NCI-H226 (cell line): ENCODE measurements at regions not wholly inside any gene's neighbourhood (a gene's known extent, or its start where the extent isn't known, plus 50 kb on each side); places are given as distances from the start of the nearest gene placed in this dataset.
A peak's percentile ranks its signal among the peaks of the same experiment; 100 is the strongest.
"Not testable (repeated sequence)": the region's sequence is repeated elsewhere in the genome, so short reads cannot be mapped to it uniquely, and the experiment has no call there.

Experiments used
- DNase-seq: peaks from one replicate; pipeline ENCODE4 v3.0.0-alpha.2; 2015

DNA sequence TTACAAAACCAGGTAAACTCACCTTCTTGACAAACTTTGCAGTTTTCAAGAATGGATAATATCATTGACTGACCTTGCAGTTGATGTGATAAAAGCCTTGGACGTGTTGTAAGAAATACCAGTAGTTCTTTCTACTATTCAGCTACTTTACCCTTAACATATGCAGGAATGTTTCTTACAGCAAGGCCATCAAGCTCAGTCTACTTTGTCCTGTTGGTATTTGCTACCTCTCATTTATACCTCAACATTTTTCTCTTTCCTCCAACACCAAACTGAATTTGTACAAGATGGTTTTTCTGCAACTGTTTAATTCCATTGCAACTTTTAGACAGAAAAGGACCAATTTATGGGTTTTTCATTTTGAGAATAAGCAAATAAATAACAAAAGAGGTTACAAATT, 147.4 kb upstream of the BCHE start:
- DNase-seq: no peak

GRCh38 chr3:165983284-165983683, 146.1 kb upstream of the BCHE start:
- peak; percentile 12 for DNase-seq

- DNase-seq: no peak
Measured at GRCh38 chr3:165981318-165981717, 144.1 kb upstream of the BCHE start.

DNA sequence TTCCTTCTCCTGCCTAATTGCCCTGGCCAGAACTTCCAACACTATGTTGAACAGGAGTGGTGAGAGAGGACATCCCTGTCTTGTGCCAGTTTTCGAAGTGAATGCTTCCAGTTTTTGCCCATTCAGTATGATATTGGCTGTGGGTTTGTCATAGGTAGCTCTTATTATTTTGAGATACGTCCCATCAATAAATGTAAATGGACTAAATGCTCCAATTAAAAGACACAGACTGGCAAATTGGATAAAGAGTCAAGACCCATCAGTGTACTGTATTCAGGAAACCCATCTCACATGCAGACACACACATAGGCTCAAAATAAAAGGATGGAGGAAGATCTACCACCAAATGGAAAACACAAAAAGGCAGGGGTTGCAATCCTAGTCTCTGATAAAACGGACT, 123.6 kb upstream of the BCHE start:
- not testable (repeated sequence) for DNase-seq

GRCh38 chr3:165954171-165954570, 116.9 kb upstream of the BCHE start:
- DNase-seq: no peak

- no peak for DNase-seq
Measured at GRCh38 chr3:165946360-165946759, 109.1 kb upstream of the BCHE start.

DNA sequence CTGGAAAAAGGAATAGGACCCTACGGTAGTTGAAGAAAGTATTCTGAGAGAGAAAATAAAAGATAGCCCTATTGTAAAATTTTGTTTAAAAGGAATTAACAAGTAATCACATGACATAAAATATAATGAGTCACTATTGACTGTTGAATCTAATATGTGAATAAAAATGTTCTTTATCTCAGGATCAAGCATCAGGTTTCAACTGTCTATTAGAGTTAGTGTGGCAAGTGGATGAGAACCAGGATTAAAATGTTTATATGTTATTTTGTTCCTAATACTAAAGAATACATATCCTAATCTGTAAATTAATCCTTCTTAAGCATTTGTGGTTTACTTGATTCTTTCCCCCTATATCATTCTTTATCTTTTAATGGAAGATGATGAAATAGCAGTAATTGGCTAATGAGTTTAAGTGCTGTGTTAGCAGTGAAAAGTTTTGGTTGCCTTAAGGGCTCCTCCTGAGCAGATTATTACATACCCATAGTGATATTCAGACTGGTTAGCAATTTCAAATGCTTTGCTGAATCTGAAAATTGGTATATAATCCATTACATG, 101.8 kb upstream of the BCHE start:
- no peak for DNase-seq

- not testable (repeated sequence) for DNase-seq
Measured at GRCh38 chr3:165936081-165936480, 98.9 kb upstream of the BCHE start.

GRCh38 chr3:165924301-165924791, 87.1 kb upstream of the BCHE start:
- DNase-seq: not testable (repeated sequence)

DNA sequence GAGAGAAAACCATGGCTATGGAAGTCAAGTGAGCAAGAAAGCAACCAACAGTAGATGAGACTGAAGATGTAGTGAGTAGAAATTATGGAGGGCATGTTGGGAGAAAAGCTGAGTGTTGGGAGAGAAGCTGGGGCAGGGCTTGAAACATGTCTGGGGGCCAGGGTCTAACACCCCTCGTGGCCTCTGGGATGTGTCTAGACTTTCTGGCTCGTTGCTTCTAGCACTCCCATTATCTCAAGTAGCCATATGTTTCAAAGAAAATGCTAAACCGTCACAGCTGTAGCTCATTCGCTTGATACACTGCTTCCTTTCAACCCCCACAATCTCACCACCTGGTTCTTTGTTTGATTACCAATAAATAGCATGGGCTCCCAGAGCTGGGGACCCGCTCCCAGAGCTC, 83.8 kb upstream of the BCHE start:
- no peak for DNase-seq

GRCh38 chr3:165919284-165919683, 82.1 kb upstream of the BCHE start:
- no peak for DNase-seq

GRCh38 chr3:165918657-165918979, 81.4 kb upstream of the BCHE start:
- no peak for DNase-seq

DNA sequence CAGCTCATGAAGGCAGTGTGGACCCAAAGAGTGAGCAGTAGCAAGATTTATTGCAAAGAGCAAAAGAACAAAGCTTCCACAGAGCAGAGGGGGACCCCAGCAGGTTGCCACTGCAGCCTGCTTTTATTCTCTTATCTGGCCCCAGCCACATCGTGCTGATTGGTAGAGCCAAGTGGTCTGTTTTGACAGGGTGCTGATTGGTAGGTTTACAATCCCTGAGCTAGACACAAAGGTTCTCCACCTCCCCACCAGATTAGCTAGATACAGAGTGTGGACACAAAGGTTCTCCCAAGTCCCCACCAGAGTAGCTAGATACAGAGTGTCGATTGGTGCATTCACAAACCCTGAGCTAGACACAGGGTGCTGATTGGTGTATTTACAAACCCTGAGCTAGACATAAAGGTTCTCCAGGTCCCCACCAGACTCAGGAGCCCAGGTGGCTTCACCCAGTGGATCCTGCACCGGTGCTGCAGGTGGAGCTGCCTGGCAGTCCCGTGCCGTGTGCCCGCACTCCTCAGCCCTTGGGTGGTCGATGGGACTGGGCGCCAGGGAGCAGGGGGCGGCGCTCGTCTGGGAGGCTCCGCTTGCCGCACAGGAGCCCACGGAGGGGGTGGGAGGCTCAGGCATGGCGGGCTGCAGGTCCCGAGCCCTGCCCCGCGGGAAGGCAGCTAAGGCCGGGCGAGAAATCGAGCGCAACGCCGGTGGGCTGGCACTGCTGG, 80.9 kb upstream of the BCHE start:
- DNase-seq: not testable (repeated sequence)

- not testable (repeated sequence) for DNase-seq
Measured at GRCh38 chr3:165915104-165915503, 77.9 kb upstream of the BCHE start.

- DNase-seq: peak; percentile 52
Measured at GRCh38 chr3:165903885-165904630, 66.8 kb upstream of the BCHE start.

GRCh38 chr3:165899066-165899465, 61.8 kb upstream of the BCHE start:
- DNase-seq: no peak

DNA sequence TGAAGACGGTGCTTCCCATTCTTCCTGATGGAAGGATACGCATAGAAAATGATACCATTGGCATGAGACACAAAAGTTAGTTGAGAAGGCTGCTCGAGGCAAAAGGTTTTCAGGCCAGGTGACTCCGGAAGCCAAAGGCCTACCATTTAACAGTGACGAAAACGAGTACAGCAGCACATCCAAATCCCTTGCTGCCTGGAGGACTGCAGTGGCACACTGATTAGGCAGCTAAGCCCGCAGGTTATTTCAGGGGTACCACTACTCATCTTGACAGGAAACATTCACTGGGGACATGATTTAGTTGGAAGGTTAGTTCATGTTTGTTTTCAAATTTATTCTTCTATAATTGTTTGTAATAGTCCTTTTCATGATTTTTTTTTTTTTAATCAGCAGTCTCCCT, 59.9 kb upstream of the BCHE start:
- DNase-seq: no peak

GRCh38 chr3:165895919-165896318, 58.7 kb upstream of the BCHE start:
- DNase-seq: no peak

GRCh38 chr3:165892565-165892964, 55.3 kb upstream of the BCHE start:
- DNase-seq: no peak
